ENCODE measurements at regions not wholly inside any gene's neighbourhood (a gene's known extent, or its start where the extent isn't known, plus 50 kb on each side); places are given as distances from the start of the nearest gene placed in this dataset.

GRCh38 chr2:63697160-63697559, 108.4 kb downstream of the MDH1 start:
- TF ChIP-seq CTCF (conservative IDR thresholded peaks at IDR 0.05; ENCODE audit: low read length): no peak
- no peak for TF ChIP-seq EZH2phosphoT487 (IDR thresholded peaks at IDR 0.05; ENCODE audit: borderline replicate concordance, low read depth, low read length)

Data from OCI-LY7 (cell line).